ENCODE measurements at regions not wholly inside any gene's neighbourhood (a gene's known extent, or its start where the extent isn't known, plus 50 kb on each side); places are given as distances from the start of the nearest gene placed in this dataset.
"Not testable (repeated sequence)": the region's sequence is repeated elsewhere in the genome, so short reads cannot be mapped to it uniquely, and the experiment has no call there.

- no peak overlapping the region for H3K27ac Mint-ChIP-seq
Measured at GRCh38 chr19:31470952-31471351, 121.7 kb upstream of the TSHZ3 start.

GRCh38 chr19:31478241-31478640 lies 129.0 kb upstream of the TSHZ3 start:
- H3K9me3 Mint-ChIP-seq: no peaks in the 10 kb centered on the region
- H3K27me3 Mint-ChIP-seq (ENCODE audit: low read depth): no peaks in the 10 kb centered on the region
- H3K27ac Mint-ChIP-seq: no peak overlapping the region
- H3K4me1 Mint-ChIP-seq (ENCODE audit: low read depth): no peaks in the 10 kb centered on the region
- H3K4me3 Mint-ChIP-seq: no peak overlapping the region
- H3K36me3 Mint-ChIP-seq (ENCODE audit: low read depth): no peaks in the 10 kb centered on the region

More at GRCh38 chr19:31470952-31471351, 121.7 kb upstream of the TSHZ3 start:
- H3K27me3 Mint-ChIP-seq (ENCODE audit: low read depth): no peaks in the 10 kb centered on the region
- no peaks in the 10 kb centered on the region for H3K36me3 Mint-ChIP-seq (ENCODE audit: low read depth)
- H3K9me3 Mint-ChIP-seq: no peaks in the 10 kb centered on the region
- H3K4me1 Mint-ChIP-seq (ENCODE audit: low read depth): no peaks in the 10 kb centered on the region
- H3K4me3 Mint-ChIP-seq: no peak overlapping the region

GRCh38 chr19:31483226-31483857 lies 134.1 kb upstream of the TSHZ3 start:
- Mint-ChIP-seq H3K9me3 (no peaks in the 10 kb centered on the region), H3K36me3 (ENCODE audit: low read depth) (no peaks in the 10 kb centered on the region), H3K27ac (no peak overlapping the region), H3K4me1 (ENCODE audit: low read depth) (no peaks in the 10 kb centered on the region), H3K27me3 (ENCODE audit: low read depth) (no peaks in the 10 kb centered on the region), H3K4me3 (no peak overlapping the region)

GRCh38 chr19:31484858-31485410 lies 135.7 kb upstream of the TSHZ3 start:
- not testable (repeated sequence) for H3K4me3 Mint-ChIP-seq; H3K9me3 Mint-ChIP-seq; H3K27ac Mint-ChIP-seq; H3K27me3 Mint-ChIP-seq (ENCODE audit: low read depth); H3K36me3 Mint-ChIP-seq (ENCODE audit: low read depth); H3K4me1 Mint-ChIP-seq (ENCODE audit: low read depth)

GRCh38 chr19:31485472-31485871 lies 136.2 kb upstream of the TSHZ3 start:
- Mint-ChIP-seq H3K4me1 (ENCODE audit: low read depth) (no peaks in the 10 kb centered on the region), H3K36me3 (ENCODE audit: low read depth) (no peaks in the 10 kb centered on the region), H3K27me3 (ENCODE audit: low read depth) (no peaks in the 10 kb centered on the region), H3K4me3 (no peak overlapping the region), H3K9me3 (no peaks in the 10 kb centered on the region), H3K27ac (no peak overlapping the region)

GRCh38 chr19:31491242-31491641 lies 142.0 kb upstream of the TSHZ3 start:
- H3K27me3 Mint-ChIP-seq (ENCODE audit: low read depth): no peaks in the 10 kb centered on the region
- no peak overlapping the region for H3K4me3 Mint-ChIP-seq
- H3K4me1 Mint-ChIP-seq (ENCODE audit: low read depth): no peaks in the 10 kb centered on the region
- H3K36me3 Mint-ChIP-seq (ENCODE audit: low read depth): no peaks in the 10 kb centered on the region
- H3K9me3 Mint-ChIP-seq: no peaks in the 10 kb centered on the region
- no peak overlapping the region for H3K27ac Mint-ChIP-seq

- Mint-ChIP-seq H3K4me1 (ENCODE audit: low read depth) (no peaks in the 10 kb centered on the region), H3K27ac (no peak overlapping the region), H3K9me3 (no peaks in the 10 kb centered on the region), H3K4me3 (no peak overlapping the region), H3K27me3 (ENCODE audit: low read depth) (no peaks in the 10 kb centered on the region), H3K36me3 (ENCODE audit: low read depth) (no peaks in the 10 kb centered on the region)
Measured at GRCh38 chr19:31492050-31492449, 142.8 kb upstream of the TSHZ3 start.

- Mint-ChIP-seq H3K9me3 (no peaks in the 10 kb centered on the region), H3K4me1 (ENCODE audit: low read depth) (no peaks in the 10 kb centered on the region), H3K27ac (no peak overlapping the region), H3K36me3 (ENCODE audit: low read depth) (no peaks in the 10 kb centered on the region), H3K4me3 (no peak overlapping the region), H3K27me3 (ENCODE audit: low read depth) (no peaks in the 10 kb centered on the region)
Measured at GRCh38 chr19:31496076-31496475, 146.8 kb upstream of the TSHZ3 start.

- Mint-ChIP-seq H3K9me3 (no peaks in the 10 kb centered on the region), H3K27me3 (ENCODE audit: low read depth) (no peaks in the 10 kb centered on the region), H3K4me1 (ENCODE audit: low read depth) (no peaks in the 10 kb centered on the region), H3K27ac (no peak overlapping the region), H3K36me3 (ENCODE audit: low read depth) (no peaks in the 10 kb centered on the region), H3K4me3 (no peak overlapping the region)
Measured at GRCh38 chr19:31497709-31498108, 148.5 kb upstream of the TSHZ3 start.

- no peaks in the 10 kb centered on the region for H3K4me1 Mint-ChIP-seq (ENCODE audit: low read depth)
Measured at GRCh38 chr19:31498781-31499180, 149.5 kb upstream of the TSHZ3 start.

GRCh38 chr19:31499281-31500196 lies 150.3 kb upstream of the TSHZ3 start:
- Mint-ChIP-seq H3K36me3 (ENCODE audit: low read depth) (no peaks in the 10 kb centered on the region), H3K27me3 (ENCODE audit: low read depth) (no peaks in the 10 kb centered on the region), H3K9me3 (no peaks in the 10 kb centered on the region), H3K27ac (no peak overlapping the region), H3K4me1 (ENCODE audit: low read depth) (no peaks in the 10 kb centered on the region), H3K4me3 (no peak overlapping the region)

More at GRCh38 chr19:31498781-31499180, 149.5 kb upstream of the TSHZ3 start:
- Mint-ChIP-seq H3K9me3 (no peaks in the 10 kb centered on the region), H3K27me3 (ENCODE audit: low read depth) (no peaks in the 10 kb centered on the region), H3K36me3 (ENCODE audit: low read depth) (no peaks in the 10 kb centered on the region), H3K4me3 (no peak overlapping the region), H3K27ac (no peak overlapping the region)

- Mint-ChIP-seq H3K27me3 (ENCODE audit: low read depth) (no peaks in the 10 kb centered on the region), H3K27ac (no peak overlapping the region), H3K4me1 (ENCODE audit: low read depth) (no peaks in the 10 kb centered on the region), H3K9me3 (no peaks in the 10 kb centered on the region), H3K36me3 (ENCODE audit: low read depth) (no peaks in the 10 kb centered on the region), H3K4me3 (no peak overlapping the region)
Measured at GRCh38 chr19:31500197-31500830, 151.1 kb upstream of the TSHZ3 start.

- Mint-ChIP-seq H3K9me3 (no peaks in the 10 kb centered on the region), H3K27ac (no peak overlapping the region)
Measured at GRCh38 chr19:31500946-31501345, 151.7 kb upstream of the TSHZ3 start.

GRCh38 chr19:31501427-31502195 lies 152.4 kb upstream of the TSHZ3 start:
- H3K4me1 Mint-ChIP-seq (ENCODE audit: low read depth): no peaks in the 10 kb centered on the region
- no peak overlapping the region for H3K4me3 Mint-ChIP-seq
- no peaks in the 10 kb centered on the region for H3K27me3 Mint-ChIP-seq (ENCODE audit: low read depth)
- no peaks in the 10 kb centered on the region for H3K9me3 Mint-ChIP-seq
- no peaks in the 10 kb centered on the region for H3K36me3 Mint-ChIP-seq (ENCODE audit: low read depth)
- no peak overlapping the region for H3K27ac Mint-ChIP-seq

More at GRCh38 chr19:31500946-31501345, 151.7 kb upstream of the TSHZ3 start:
- Mint-ChIP-seq H3K4me3 (no peak overlapping the region), H3K27me3 (ENCODE audit: low read depth) (no peaks in the 10 kb centered on the region), H3K4me1 (ENCODE audit: low read depth) (no peaks in the 10 kb centered on the region), H3K36me3 (ENCODE audit: low read depth) (no peaks in the 10 kb centered on the region)
